CD4-positive, alpha-beta memory T cell (primary cell): ENCODE measurements at regions not wholly inside any gene's neighbourhood (a gene's known extent, or its start where the extent isn't known, plus 50 kb on each side); places are given as distances from the start of the nearest gene placed in this dataset.

Experiments used
- CTCF ChIA-PET: fragments of 350-600 bp; sonication (Branson Sonifier 250); formaldehyde crosslinking; loops from one replicate; lab custom pipeline; 2021; ENCODE audit warnings: inconsistent platforms; ENCODE audit not compliant: partially characterized antibody; lab: Charles Lee
- POLR2A ChIA-PET: fragments of 350-600 bp; sonication (Branson Sonifier 250); formaldehyde crosslinking; loops from one replicate; lab custom pipeline; 2021; ENCODE audit not compliant: partially characterized antibody; lab: Charles Lee
- DNase-seq, 5 donors: peaks; one replicate each; pipeline versions ENCODE4 v3.0.0 to v3.0.0-alpha.2; 2020 to 2022; ENCODE audit warnings: mixed read lengths in 1 of 5
- H3K27ac ChIP-seq: one replicate; pipeline ENCODE4 v1.7.0; 2013; ENCODE audit warnings: low read depth, low read length
- H3K27me3 ChIP-seq: 2 replicates; pipeline ENCODE4 v1.7.0; 2013; ENCODE audit warnings: mild to moderate bottlenecking, low read length, moderate library complexity; ENCODE audit not compliant: insufficient read depth
- H3K36me3 ChIP-seq: 2 replicates; pipeline ENCODE4 v1.7.0; 2013; ENCODE audit warnings: mild to moderate bottlenecking, low read length, moderate library complexity; ENCODE audit not compliant: insufficient read depth
- H3K4me1 ChIP-seq: 2 replicates; pipeline ENCODE4 v1.7.0; 2013; ENCODE audit warnings: mild to moderate bottlenecking, low read length, moderate library complexity; ENCODE audit not compliant: insufficient read depth
- H3K4me3 ChIP-seq, 2 donors: one replicate each; pipeline ENCODE4 v1.7.0; 2013; ENCODE audit warnings: low read length in 2 of 2, mild to moderate bottlenecking in 1 of 2
- H3K9me3 ChIP-seq, 2 donors: one replicate each; pipeline ENCODE4 v1.7.0; 2013; ENCODE audit warnings: low read length in 2 of 2, control low read depth in 1 of 2; ENCODE audit not compliant: control insufficient read depth in 1 of 2
- H3K27ac Mint-ChIP-seq, 7 donors: one replicate each; pipeline ENCODE4 v1.8.0; 2020 to 2021; ENCODE audit warnings: mixed read lengths in 7 of 7, mild to moderate bottlenecking in 6 of 7, inconsistent platforms in 3 of 7, moderate library complexity in 3 of 7
- H3K27me3 Mint-ChIP-seq, 2 donors: one replicate each; pipeline ENCODE4 v1.8.0; 2020 to 2021; ENCODE audit warnings: mixed read lengths in 2 of 2
- H3K36me3 Mint-ChIP-seq, 2 donors: one replicate each; pipeline ENCODE4 v1.8.0; 2020 to 2021; ENCODE audit warnings: mixed read lengths in 2 of 2, inconsistent platforms in 1 of 2, mild to moderate bottlenecking in 1 of 2
- H3K4me1 Mint-ChIP-seq, 4 donors: one replicate each; pipeline ENCODE4 v1.8.0; 2020 to 2021; ENCODE audit warnings: mixed read lengths in 4 of 4, mild to moderate bottlenecking in 1 of 4
- H3K4me3 Mint-ChIP-seq, 8 donors: one replicate each; pipeline ENCODE4 v1.8.0; 2020 to 2021; ENCODE audit warnings: mixed read lengths in 8 of 8, mild to moderate bottlenecking in 7 of 8, moderate library complexity in 6 of 8, inconsistent platforms in 3 of 8
- H3K9me3 Mint-ChIP-seq, 8 donors: one replicate each; pipeline ENCODE4 v1.8.0; 2020 to 2021; ENCODE audit warnings: mixed read lengths in 8 of 8, mild to moderate bottlenecking in 5 of 8, inconsistent platforms in 3 of 8, moderate library complexity in 1 of 8
- intact Hi-C: fragments of 100-400 bp; cut with micrococcal nuclease; formaldehyde crosslinking; loops from one replicate; pipeline ENCODE4 v1.15.1; 2023

GRCh38 chr10:36630267-36630666 is 495.1 kb upstream of the ANKRD30A start:
- no peak overlapping the region for H3K27ac Mint-ChIP-seq
- CTCF ChIA-PET, result no interaction called here
- H3K9me3 ChIP-seq, result no peaks in the 10 kb centered on the region
- H3K27me3 Mint-ChIP-seq, result no peaks in the 10 kb centered on the region
- H3K36me3 ChIP-seq, result no peaks in the 10 kb centered on the region
- no peak overlapping the region for H3K4me3 ChIP-seq
- POLR2A ChIA-PET, result no interaction called here
- H3K27ac ChIP-seq, result no peak overlapping the region
- DNase-seq, result no peak
- H3K36me3 Mint-ChIP-seq, result no peaks in the 10 kb centered on the region
- no peaks in the 10 kb centered on the region for H3K4me1 Mint-ChIP-seq
- H3K4me3 Mint-ChIP-seq, result no peak overlapping the region
- intact Hi-C loops, result no loop called here
- peaks cover 0 to 16% (median 8%) of the 10 kb centered on the region in 8 donors for H3K9me3 Mint-ChIP-seq
- H3K4me1 ChIP-seq, result no peaks in the 10 kb centered on the region
- H3K27me3 ChIP-seq, result no peaks in the 10 kb centered on the region

- no peaks in the 10 kb centered on the region for H3K27me3 ChIP-seq
- no peaks in the 10 kb centered on the region for H3K4me1 Mint-ChIP-seq
- no peaks in the 10 kb centered on the region for H3K36me3 ChIP-seq
- DNase-seq, result no peak
- no peaks in the 10 kb centered on the region for H3K27me3 Mint-ChIP-seq
- H3K4me3 ChIP-seq, result no peak overlapping the region
- intact Hi-C loops, result no loop called here
- H3K4me3 Mint-ChIP-seq, result no peak overlapping the region
- H3K36me3 Mint-ChIP-seq, result no peaks in the 10 kb centered on the region
- CTCF ChIA-PET, result no interaction called here
- no peaks in the 10 kb centered on the region for H3K4me1 ChIP-seq
- H3K9me3 ChIP-seq, result no peaks in the 10 kb centered on the region
- H3K27ac Mint-ChIP-seq, result no peak overlapping the region
- POLR2A ChIA-PET, result no interaction called here
- H3K9me3 Mint-ChIP-seq, result peaks cover 1 to 22% (median 9%) of the 10 kb centered on the region in 8 donors
- no peak overlapping the region for H3K27ac ChIP-seq
Measured at GRCh38 chr10:36629476-36629875, 495.9 kb upstream of the ANKRD30A start.

- Mint-ChIP-seq H3K27ac (no peak overlapping the region), H3K27me3 (no peaks in the 10 kb centered on the region), H3K4me1 (no peaks in the 10 kb centered on the region), H3K4me3 (no peak overlapping the region), H3K9me3 (peaks cover 2 to 31% (median 12%) of the 10 kb centered on the region in 8 donors), H3K36me3 (no peaks in the 10 kb centered on the region)
- intact Hi-C loops, result no loop called here
- no peak for DNase-seq
- H3K36me3 ChIP-seq, result no peaks in the 10 kb centered on the region
- no peaks in the 10 kb centered on the region for H3K27me3 ChIP-seq
- ChIA-PET POLR2A (no interaction called here), CTCF (no interaction called here)
- no peak overlapping the region for H3K4me3 ChIP-seq
- no peak overlapping the region for H3K27ac ChIP-seq
- no peaks in the 10 kb centered on the region for H3K4me1 ChIP-seq
- H3K9me3 ChIP-seq, result no peaks in the 10 kb centered on the region
Measured at GRCh38 chr10:36624551-36625100, 500.8 kb upstream of the ANKRD30A start.

GRCh38 chr10:36621346-36621745 is 504.1 kb upstream of the ANKRD30A start:
- H3K4me3 Mint-ChIP-seq, result no peak overlapping the region
- H3K27ac ChIP-seq, result no peak overlapping the region
- H3K4me1 Mint-ChIP-seq, result no peaks in the 10 kb centered on the region
- no peaks in the 10 kb centered on the region for H3K27me3 ChIP-seq
- POLR2A ChIA-PET, result no interaction called here
- no peaks in the 10 kb centered on the region for H3K4me1 ChIP-seq
- H3K9me3 ChIP-seq, result no peaks in the 10 kb centered on the region
- H3K4me3 ChIP-seq, result no peak overlapping the region
- H3K9me3 Mint-ChIP-seq, result peaks cover 2 to 28% (median 12%) of the 10 kb centered on the region in 8 donors
- H3K36me3 Mint-ChIP-seq, result no peaks in the 10 kb centered on the region
- H3K27ac Mint-ChIP-seq, result no peak overlapping the region
- DNase-seq, result no peak
- CTCF ChIA-PET, result no interaction called here
- intact Hi-C loops, result no loop called here
- no peaks in the 10 kb centered on the region for H3K27me3 Mint-ChIP-seq
- no peaks in the 10 kb centered on the region for H3K36me3 ChIP-seq

GRCh38 chr10:36612436-36612835 is 513.0 kb upstream of the ANKRD30A start:
- DNase-seq, result no peak
- intact Hi-C loops, result no loop called here
- Mint-ChIP-seq H3K9me3 (peaks cover 0 to 12% (median 5%) of the 10 kb centered on the region in 8 donors), H3K4me3 (no peak overlapping the region), H3K27ac (no peak overlapping the region), H3K36me3 (no peaks in the 10 kb centered on the region), H3K27me3 (no peaks in the 10 kb centered on the region), H3K4me1 (no peaks in the 10 kb centered on the region)
- H3K4me1 ChIP-seq, result no peaks in the 10 kb centered on the region
- H3K9me3 ChIP-seq, result no peaks in the 10 kb centered on the region
- ChIA-PET CTCF (no interaction called here), POLR2A (no interaction called here)
- H3K27me3 ChIP-seq, result no peaks in the 10 kb centered on the region
- no peak overlapping the region for H3K27ac ChIP-seq
- H3K36me3 ChIP-seq, result no peaks in the 10 kb centered on the region
- no peak overlapping the region for H3K4me3 ChIP-seq

- no peaks in the 10 kb centered on the region for H3K36me3 Mint-ChIP-seq
- H3K27ac Mint-ChIP-seq, result no peak overlapping the region
- peaks cover 0 to 12% (median 5%) of the 10 kb centered on the region in 8 donors for H3K9me3 Mint-ChIP-seq
- H3K4me3 ChIP-seq, result no peak overlapping the region
- no peaks in the 10 kb centered on the region for H3K4me1 Mint-ChIP-seq
- no peak overlapping the region for H3K4me3 Mint-ChIP-seq
- no peaks in the 10 kb centered on the region for H3K27me3 ChIP-seq
- H3K36me3 ChIP-seq, result no peaks in the 10 kb centered on the region
- ChIA-PET POLR2A (no interaction called here), CTCF (no interaction called here)
- DNase-seq, result no peak
- H3K27ac ChIP-seq, result no peak overlapping the region
- intact Hi-C loops, result no loop called here
- H3K4me1 ChIP-seq, result no peaks in the 10 kb centered on the region
- no peaks in the 10 kb centered on the region for H3K9me3 ChIP-seq
- no peaks in the 10 kb centered on the region for H3K27me3 Mint-ChIP-seq
Measured at GRCh38 chr10:36608866-36609265, 516.5 kb upstream of the ANKRD30A start.

- Histone ChIP-seq H3K4me3 (no peak overlapping the region), H3K27ac (no peak overlapping the region), H3K9me3 (no peaks in the 10 kb centered on the region), H3K4me1 (no peaks in the 10 kb centered on the region), H3K27me3 (no peaks in the 10 kb centered on the region), H3K36me3 (no peaks in the 10 kb centered on the region)
- ChIA-PET POLR2A (no interaction called here), CTCF (no interaction called here)
- no peak for DNase-seq
- Mint-ChIP-seq H3K4me1 (no peaks in the 10 kb centered on the region), H3K36me3 (no peaks in the 10 kb centered on the region), H3K27ac (no peak overlapping the region), H3K4me3 (no peak overlapping the region), H3K27me3 (no peaks in the 10 kb centered on the region), H3K9me3 (peaks cover 0 to 12% (median 5%) of the 10 kb centered on the region in 8 donors)
- intact Hi-C loops, result no loop called here
Measured at GRCh38 chr10:36608251-36608650, 517.1 kb upstream of the ANKRD30A start.
